ENCODE measurements at regions not wholly inside any gene's neighbourhood (a gene's known extent, or its start where the extent isn't known, plus 50 kb on each side); places are given as distances from the start of the nearest gene placed in this dataset.
"Not testable (repeated sequence)": the region's sequence is repeated elsewhere in the genome, so short reads cannot be mapped to it uniquely, and the experiment has no call there.

GRCh38 chr7:119969763-119970162 is 303.2 kb upstream of the KCND2 start:
- DNase-seq (ENCODE audit: low read depth), result no peak

- DNase-seq (ENCODE audit: low read depth), result no peak
Measured at GRCh38 chr7:119974972-119975371, 298.0 kb upstream of the KCND2 start.

GRCh38 chr7:119982884-119983283 is 290.1 kb upstream of the KCND2 start:
- DNase-seq (ENCODE audit: low read depth), result no peak

GRCh38 chr7:119983468-119983867 is 289.5 kb upstream of the KCND2 start:
- no peak for DNase-seq (ENCODE audit: low read depth)

GRCh38 chr7:119984247-119984646 is 288.7 kb upstream of the KCND2 start:
- DNase-seq (ENCODE audit: low read depth), result no peak

GRCh38 chr7:119988401-119988800 is 284.6 kb upstream of the KCND2 start:
- no peak for DNase-seq (ENCODE audit: low read depth)

GRCh38 chr7:119994928-119995327 is 278.0 kb upstream of the KCND2 start:
- DNase-seq (ENCODE audit: low read depth), result no peak

- DNase-seq (ENCODE audit: low read depth), result no peak
Measured at GRCh38 chr7:119996634-119997033, 276.3 kb upstream of the KCND2 start.

- DNase-seq (ENCODE audit: low read depth), result peak; percentile 35
Measured at GRCh38 chr7:119999738-120000475, 273.1 kb upstream of the KCND2 start.

- no peak for DNase-seq (ENCODE audit: low read depth)
Measured at GRCh38 chr7:120005720-120006119, 267.3 kb upstream of the KCND2 start.

- not testable (repeated sequence) for DNase-seq (ENCODE audit: low read depth)
Measured at GRCh38 chr7:120014301-120014700, 258.7 kb upstream of the KCND2 start.

- peak; percentile 64 for DNase-seq (ENCODE audit: low read depth)
Measured at GRCh38 chr7:120014925-120015465, 258.0 kb upstream of the KCND2 start.

GRCh38 chr7:120021085-120021484 is 251.9 kb upstream of the KCND2 start:
- DNase-seq (ENCODE audit: low read depth), result no peak

GRCh38 chr7:120023494-120024167 is 249.3 kb upstream of the KCND2 start:
- DNase-seq (ENCODE audit: low read depth), result peak; percentile 47

GRCh38 chr7:120028636-120029035 is 244.3 kb upstream of the KCND2 start:
- DNase-seq (ENCODE audit: low read depth), result no peak

- DNase-seq (ENCODE audit: low read depth), result no peak
Measured at GRCh38 chr7:120030876-120031275, 242.1 kb upstream of the KCND2 start.

- no peak for DNase-seq (ENCODE audit: low read depth)
Measured at GRCh38 chr7:120033114-120033513, 239.9 kb upstream of the KCND2 start.

- DNase-seq (ENCODE audit: low read depth), result no peak
Measured at GRCh38 chr7:120039138-120039537, 233.8 kb upstream of the KCND2 start.

GRCh38 chr7:120041798-120042197 is 231.2 kb upstream of the KCND2 start:
- no peak for DNase-seq (ENCODE audit: low read depth)

GRCh38 chr7:120043250-120043649 is 229.7 kb upstream of the KCND2 start:
- DNase-seq (ENCODE audit: low read depth), result peak; percentile 88

GRCh38 chr7:120052884-120053382 is 220.0 kb upstream of the KCND2 start:
- peak; percentile 95 for DNase-seq (ENCODE audit: low read depth)

- DNase-seq (ENCODE audit: low read depth), result peak; percentile 72
Measured at GRCh38 chr7:120053390-120053961, 219.5 kb upstream of the KCND2 start.
